ENCODE measurements at regions not wholly inside any gene's neighbourhood (a gene's known extent, or its start where the extent isn't known, plus 50 kb on each side); places are given as distances from the start of the nearest gene placed in this dataset.

- TF ChIP-seq POLR2A (IDR thresholded peaks at IDR 0.05) (no peak), CTCF (IDR thresholded peaks at IDR 0.05) (no peak)
Observed at GRCh38 chr5:164498438-164498837, 993.0 kb downstream of the MAT2B start.
